ENCODE measurements at regions not wholly inside any gene's neighbourhood (a gene's known extent, or its start where the extent isn't known, plus 50 kb on each side); places are given as distances from the start of the nearest gene placed in this dataset.

DNA sequence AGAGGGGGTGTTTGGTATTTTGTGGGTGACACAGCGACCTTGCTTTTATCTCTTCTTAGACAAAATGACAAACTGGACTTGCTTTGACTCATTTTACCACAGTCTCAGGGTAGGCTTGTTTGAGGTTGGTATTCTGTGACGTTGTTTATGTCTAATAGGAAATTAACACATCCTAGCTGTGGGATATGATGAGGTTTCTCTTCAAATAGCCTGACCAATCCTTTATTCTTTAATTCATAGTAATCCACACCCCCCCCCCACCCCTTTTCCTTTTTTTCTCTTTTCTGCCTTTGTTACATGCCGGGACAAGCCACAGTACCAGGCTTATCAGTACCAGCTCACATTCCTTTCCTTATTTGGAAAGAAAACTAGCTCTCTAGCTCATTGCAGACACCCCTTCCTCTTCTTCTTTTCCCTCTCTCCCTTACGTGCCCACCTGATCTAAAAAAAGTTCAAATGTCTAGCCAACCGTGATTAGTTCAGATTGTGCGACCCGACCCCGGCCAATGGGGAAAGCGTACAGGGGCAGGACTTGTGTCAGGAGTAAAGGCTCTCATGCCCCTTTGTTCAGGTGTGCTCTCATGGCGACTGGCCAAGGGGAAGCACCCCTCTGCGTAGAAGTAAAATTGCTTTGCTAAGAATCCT is 52.2 kb upstream of the PTPRM start:
- H3K4me3 Mint-ChIP-seq (ENCODE audit: unreplicated experiment), result no peak overlapping the region
- H3K27ac Mint-ChIP-seq (ENCODE audit: unreplicated experiment), result no peak overlapping the region
- TF ChIP-seq CTCF (IDR thresholded peaks at IDR 0.05; ENCODE audit: unreplicated experiment), result no peak
- H3K27me3 Mint-ChIP-seq (ENCODE audit: unreplicated experiment), result no peaks in the 10 kb centered on the region
- H3K36me3 Mint-ChIP-seq (ENCODE audit: low read depth, unreplicated experiment), result no peaks in the 10 kb centered on the region
- DNase-seq (ENCODE audit: low spot score), result no peak
- H3K9me3 Mint-ChIP-seq (ENCODE audit: unreplicated experiment), result no peaks in the 10 kb centered on the region
- peaks cover 12% of the 10 kb centered on the region for H3K4me1 Mint-ChIP-seq (ENCODE audit: unreplicated experiment)

- Mint-ChIP-seq H3K36me3 (ENCODE audit: low read depth, unreplicated experiment) (no peaks in the 10 kb centered on the region), H3K27ac (ENCODE audit: unreplicated experiment) (no peak overlapping the region), H3K4me1 (ENCODE audit: unreplicated experiment) (peaks cover 19% of the 10 kb centered on the region), H3K27me3 (ENCODE audit: unreplicated experiment) (no peaks in the 10 kb centered on the region), H3K9me3 (ENCODE audit: unreplicated experiment) (no peaks in the 10 kb centered on the region), H3K4me3 (ENCODE audit: unreplicated experiment) (no peak overlapping the region)
- DNase-seq (ENCODE audit: low spot score), result no peak
- TF ChIP-seq CTCF (IDR thresholded peaks at IDR 0.05; ENCODE audit: unreplicated experiment), result no peak
Measured at GRCh38 chr18:7516266-7517117, 50.6 kb upstream of the PTPRM start.

Data from endothelial cell (in vitro differentiated cells).